ENCODE measurements at regions not wholly inside any gene's neighbourhood (a gene's known extent, or its start where the extent isn't known, plus 50 kb on each side); places are given as distances from the start of the nearest gene placed in this dataset.

DNA sequence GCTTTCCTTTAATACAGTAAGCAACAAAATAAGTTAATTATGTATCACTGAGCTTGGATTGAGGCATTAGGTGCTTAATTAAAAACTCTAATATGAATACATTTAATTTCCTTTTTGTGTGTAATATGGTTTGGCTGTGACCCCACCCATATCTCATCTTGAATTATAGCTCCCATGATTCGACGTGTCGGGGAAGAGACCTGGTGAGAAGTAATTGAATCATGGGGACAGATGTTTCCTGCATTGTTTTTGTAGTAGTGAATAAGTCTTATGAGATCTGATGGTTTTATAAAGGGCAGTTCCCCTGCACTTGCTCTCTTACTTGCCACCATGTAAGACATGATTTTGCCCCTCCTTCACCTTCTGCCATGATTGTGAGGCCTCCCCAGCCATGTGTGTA, 325.4 kb upstream of the CDH7 start:
- no peaks in the 10 kb centered on the region for H3K4me1 ChIP-seq
- no peaks in the 10 kb centered on the region for H3K27me3 ChIP-seq
- 66% methylated on average over 3 of the region's 3 CpGs for WGBS
- H3K4me3 ChIP-seq = no peak overlapping the region
- DNase-seq (ENCODE audit: extremely low spot score) = no peak
- H3K9me3 ChIP-seq = peaks cover 0 to 5% (median 2%) of the 10 kb centered on the region in 4 donors
- no peaks in the 10 kb centered on the region for H3K36me3 ChIP-seq
- H3K27ac ChIP-seq (replicated peaks in 1 of 4) = no peak overlapping the region
- intact Hi-C loops (cut with DNase I) = no loop called here
- no peak for TF ChIP-seq POLR2A (IDR thresholded peaks at IDR 0.05; ENCODE audit: low read depth)

GRCh38 chr18:65423776-65424175, 327.0 kb upstream of the CDH7 start:
- no peak for DNase-seq (ENCODE audit: extremely low spot score)
- H3K4me1 ChIP-seq = no peaks in the 10 kb centered on the region
- no peaks in the 10 kb centered on the region for H3K36me3 ChIP-seq
- no peaks in the 10 kb centered on the region for H3K27me3 ChIP-seq
- TF ChIP-seq CTCF (IDR thresholded peaks at IDR 0.05) (no peak), POLR2AphosphoS5 (IDR thresholded peaks at IDR 0.05) (no peak), POLR2A (IDR thresholded peaks at IDR 0.05; ENCODE audit: low read depth) (no peak), EP300 (IDR thresholded peaks at IDR 0.05) (no peak)
- 66% methylated on average over 4 of the region's 4 CpGs for WGBS
- no peak overlapping the region for H3K4me3 ChIP-seq
- intact Hi-C loops (cut with DNase I) = no loop called here
- no peak overlapping the region for H3K27ac ChIP-seq (replicated peaks in 1 of 4)
- H3K9me3 ChIP-seq = peaks cover 0 to 6% (median 3%) of the 10 kb centered on the region in 4 donors

- no peak for DNase-seq (ENCODE audit: extremely low spot score)
- Histone ChIP-seq H3K4me1 (no peaks in the 10 kb centered on the region), H3K36me3 (no peaks in the 10 kb centered on the region), H3K27me3 (no peaks in the 10 kb centered on the region), H3K27ac (replicated peaks in 1 of 4) (no peak overlapping the region), H3K4me3 (no peak overlapping the region), H3K9me3 (peaks cover 0 to 6% (median 3%) of the 10 kb centered on the region in 4 donors)
- intact Hi-C loops (cut with DNase I) = no loop called here
- TF ChIP-seq EP300 (IDR thresholded peaks at IDR 0.05) = no peak
- no peak for TF ChIP-seq POLR2AphosphoS5 (IDR thresholded peaks at IDR 0.05)
- TF ChIP-seq CTCF (IDR thresholded peaks at IDR 0.05) = no peak
- TF ChIP-seq POLR2A (IDR thresholded peaks at IDR 0.05; ENCODE audit: low read depth) = no peak
- 47% methylated on average over 2 of the region's 2 CpGs for WGBS
Measured at GRCh38 chr18:65422544-65423136, 328.2 kb upstream of the CDH7 start.

GRCh38 chr18:65415098-65415497, 335.7 kb upstream of the CDH7 start:
- no peaks in the 10 kb centered on the region for H3K36me3 ChIP-seq
- TF ChIP-seq EP300 (IDR thresholded peaks at IDR 0.05) (no peak), POLR2A (IDR thresholded peaks at IDR 0.05; ENCODE audit: low read depth) (no peak), CTCF (IDR thresholded peaks at IDR 0.05) (no peak), POLR2AphosphoS5 (IDR thresholded peaks at IDR 0.05) (no peak)
- H3K27ac ChIP-seq (replicated peaks in 1 of 4) = no peak overlapping the region
- no peak for DNase-seq (ENCODE audit: extremely low spot score)
- peaks cover 0 to 6% (median 2%) of the 10 kb centered on the region in 4 donors for H3K9me3 ChIP-seq
- no peak overlapping the region for H3K4me3 ChIP-seq
- H3K4me1 ChIP-seq = no peaks in the 10 kb centered on the region
- no peaks in the 10 kb centered on the region for H3K27me3 ChIP-seq
- intact Hi-C loops (cut with DNase I) = no loop called here

- Histone ChIP-seq H3K4me1 (no peaks in the 10 kb centered on the region), H3K4me3 (no peak overlapping the region), H3K27ac (replicated peaks in 1 of 4) (no peak overlapping the region), H3K27me3 (no peaks in the 10 kb centered on the region), H3K36me3 (no peaks in the 10 kb centered on the region), H3K9me3 (peaks cover 0 to 6% (median 2%) of the 10 kb centered on the region in 4 donors)
- DNase-seq (ENCODE audit: extremely low spot score) = no peak
- intact Hi-C loops (cut with DNase I) = no loop called here
- TF ChIP-seq CTCF (IDR thresholded peaks at IDR 0.05) (no peak), POLR2AphosphoS5 (IDR thresholded peaks at IDR 0.05) (no peak), EP300 (IDR thresholded peaks at IDR 0.05) (no peak), POLR2A (IDR thresholded peaks at IDR 0.05; ENCODE audit: low read depth) (no peak)
- 72% methylated on average over 1 of the region's 1 CpG for WGBS
Measured at GRCh38 chr18:65414501-65414900, 336.3 kb upstream of the CDH7 start.

Measured in esophagus muscularis mucosa (tissue), 4 donors.